SIG-M5 treated with dmso at 0.1 percent for 504 hours (cell line): ENCODE measurements at regions not wholly inside any gene's neighbourhood (a gene's known extent, or its start where the extent isn't known, plus 50 kb on each side); places are given as distances from the start of the nearest gene placed in this dataset.

Source experiments
- DNase-seq: peaks from one replicate; lab custom pipeline; 2025; ENCODE audit not compliant: unreplicated experiment; lab: John Stamatoyannopoulos, UW

DNA sequence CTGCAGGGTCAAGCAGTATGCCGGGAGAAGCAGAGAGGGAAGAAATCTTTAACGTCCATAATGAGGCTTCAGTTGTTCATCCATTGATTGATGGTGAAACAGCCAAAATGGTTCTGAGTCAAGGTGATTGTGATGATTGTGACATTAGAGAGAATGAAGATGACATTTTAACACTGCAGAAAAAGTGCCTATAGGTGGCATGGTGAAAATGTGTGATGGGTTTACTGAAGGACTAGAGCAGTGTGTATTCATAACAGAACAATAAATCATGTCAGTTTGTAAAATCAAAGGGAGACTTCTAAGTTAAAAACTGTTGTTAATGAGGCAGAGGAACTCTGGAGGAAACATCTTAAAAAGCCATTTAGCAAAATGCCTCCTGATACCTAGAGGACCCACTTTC is 57.7 kb upstream of the CAND1 start:
- no peak for DNase-seq

DNA sequence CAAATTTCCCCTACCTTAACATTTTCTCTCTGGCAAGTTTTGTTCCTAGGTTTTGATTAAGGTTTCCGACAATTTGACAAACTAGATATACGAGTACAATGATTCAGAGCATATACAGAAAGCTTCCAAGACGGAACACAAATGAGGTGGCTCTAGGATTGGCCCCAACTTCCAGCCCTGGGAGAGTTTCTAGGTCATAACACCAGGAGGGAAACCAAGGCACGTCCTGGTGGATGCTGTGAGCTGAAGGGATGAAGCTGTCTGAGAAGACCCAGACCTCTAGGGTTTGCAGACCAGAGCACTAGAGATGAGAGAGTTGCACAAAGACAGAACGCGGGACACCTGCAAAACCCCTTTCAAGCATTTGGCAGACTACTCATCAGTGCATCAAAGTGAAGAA is 51.5 kb upstream of the CAND1 start:
- no peak for DNase-seq
